ENCODE measurements at regions not wholly inside any gene's neighbourhood (a gene's known extent, or its start where the extent isn't known, plus 50 kb on each side); places are given as distances from the start of the nearest gene placed in this dataset.
A peak's percentile ranks its signal among the peaks of the same experiment; 100 is the strongest.

DNA sequence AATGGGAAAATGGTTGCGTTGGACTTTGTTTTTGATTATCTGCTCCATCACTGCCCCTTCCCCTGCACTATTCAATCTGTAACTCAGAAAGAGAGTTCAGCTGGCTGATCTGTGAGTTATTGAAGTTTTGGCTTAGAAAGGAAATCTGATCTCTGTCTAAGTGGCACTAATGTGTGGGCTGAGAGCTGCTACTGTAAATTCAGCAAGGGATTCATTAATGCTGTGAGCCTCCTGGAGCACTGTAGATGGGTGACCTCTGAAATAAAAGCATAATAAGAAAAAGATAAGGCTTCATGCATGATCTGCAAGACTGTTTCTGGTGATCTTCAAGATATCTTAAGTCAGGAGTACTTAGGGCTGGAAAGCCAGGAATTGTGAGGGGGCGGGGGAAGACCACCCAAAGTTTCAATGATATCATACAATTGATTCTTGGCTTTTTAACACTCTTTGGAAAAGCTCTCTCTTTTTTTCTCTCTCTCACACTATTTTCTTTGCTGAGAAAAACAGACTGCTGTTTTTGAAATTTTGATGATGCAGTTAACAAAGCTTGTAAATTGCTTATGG, 101.1 kb downstream of the C12orf75 start:
- H3K36me3 ChIP-seq (ENCODE audit: control insufficient read depth, insufficient read depth, low read length) = no peaks in the 10 kb centered on the region
- no peaks in the 10 kb centered on the region for H3K9me3 ChIP-seq (ENCODE audit: control insufficient read depth in 2 of 2, low read length in 2 of 2)
- Mint-ChIP-seq H3K36me3 (no peaks in the 10 kb centered on the region), H3K4me1 (no peaks in the 10 kb centered on the region), H3K9me3 (peaks cover 0 to 3% (median 0%) of the 10 kb centered on the region in 7 donors), H3K27ac (no peak overlapping the region), H3K27me3 (peaks cover 28% of the 10 kb centered on the region), H3K4me3 (no peak overlapping the region)
- DNase-seq (no peak), ATAC-seq (ENCODE audit: low read depth in 2 of 2) (no peak)
- no peaks in the 10 kb centered on the region for H3K4me1 ChIP-seq (ENCODE audit: control insufficient read depth, insufficient read depth, low read length, poor library complexity, severe bottlenecking)
- H3K27ac ChIP-seq (ENCODE audit: insufficient read depth, low read length, poor library complexity, severe bottlenecking) = no peak overlapping the region
- peaks cover 10% of the 10 kb centered on the region for H3K27me3 ChIP-seq (ENCODE audit: control insufficient read depth, insufficient read depth, low read length)
- no peak overlapping the region for H3K4me3 ChIP-seq (ENCODE audit: low read depth, low read length)

DNA sequence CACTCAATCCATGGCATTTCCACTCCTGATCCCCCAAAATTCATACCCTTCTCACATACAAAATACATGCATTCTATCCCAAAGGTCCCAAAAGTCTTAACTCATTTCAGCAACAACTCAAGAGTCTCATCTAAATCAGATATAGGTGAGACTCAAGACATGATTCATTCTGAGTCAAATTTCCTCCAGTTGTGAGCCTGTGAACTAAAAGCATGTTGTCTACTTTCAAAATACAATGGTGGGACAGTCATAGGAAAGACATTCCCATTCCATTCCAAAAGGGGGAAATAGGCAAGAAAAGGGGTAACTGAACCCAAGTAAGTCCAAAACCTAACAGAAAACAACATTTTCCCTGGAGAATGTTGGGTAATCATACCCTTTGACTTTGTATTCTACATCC, 103.3 kb downstream of the C12orf75 start:
- no peak for ATAC-seq (ENCODE audit: low read depth in 2 of 2)
- Mint-ChIP-seq H3K27me3 (peaks cover 32% of the 10 kb centered on the region), H3K27ac (no peak overlapping the region), H3K9me3 (peaks cover 0 to 3% (median 0%) of the 10 kb centered on the region in 7 donors), H3K4me3 (no peak overlapping the region), H3K36me3 (no peaks in the 10 kb centered on the region), H3K4me1 (no peaks in the 10 kb centered on the region)
- peaks cover 7% of the 10 kb centered on the region for H3K27me3 ChIP-seq (ENCODE audit: control insufficient read depth, insufficient read depth, low read length)
- no peaks in the 10 kb centered on the region for H3K36me3 ChIP-seq (ENCODE audit: control insufficient read depth, insufficient read depth, low read length)
- no peaks in the 10 kb centered on the region for H3K9me3 ChIP-seq (ENCODE audit: control insufficient read depth in 2 of 2, low read length in 2 of 2)
- H3K27ac ChIP-seq (ENCODE audit: insufficient read depth, low read length, poor library complexity, severe bottlenecking) = no peak overlapping the region
- no peak for DNase-seq
- H3K4me1 ChIP-seq (ENCODE audit: control insufficient read depth, insufficient read depth, low read length, poor library complexity, severe bottlenecking) = no peaks in the 10 kb centered on the region
- no peak overlapping the region for H3K4me3 ChIP-seq (ENCODE audit: low read depth, low read length)

DNA sequence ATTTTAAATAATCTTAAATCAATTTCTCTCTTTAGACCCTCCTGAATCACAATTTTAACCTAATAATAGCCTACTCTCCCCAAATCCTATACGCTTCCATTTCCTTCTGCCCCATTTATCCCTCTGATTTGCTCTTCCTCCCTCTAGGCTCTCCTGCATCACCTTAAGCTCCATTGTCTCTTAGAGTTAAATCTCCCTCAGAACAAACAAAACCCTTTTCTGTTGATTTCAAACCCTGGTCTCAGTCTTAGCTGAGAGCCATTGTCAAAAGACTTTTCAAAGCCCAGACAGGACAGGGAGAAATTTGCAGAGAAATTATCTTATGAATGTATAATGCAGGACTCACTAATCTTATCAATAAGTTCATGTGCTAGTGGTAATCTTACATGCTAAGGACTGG, 106.1 kb downstream of the C12orf75 start:
- Histone ChIP-seq H3K9me3 (ENCODE audit: control insufficient read depth in 2 of 2, low read length in 2 of 2) (no peaks in the 10 kb centered on the region), H3K36me3 (ENCODE audit: control insufficient read depth, insufficient read depth, low read length) (no peaks in the 10 kb centered on the region), H3K4me3 (ENCODE audit: low read depth, low read length) (no peak overlapping the region), H3K27ac (ENCODE audit: insufficient read depth, low read length, poor library complexity, severe bottlenecking) (no peak overlapping the region), H3K4me1 (ENCODE audit: control insufficient read depth, insufficient read depth, low read length, poor library complexity, severe bottlenecking) (no peaks in the 10 kb centered on the region), H3K27me3 (ENCODE audit: control insufficient read depth, insufficient read depth, low read length) (peaks cover 2% of the 10 kb centered on the region)
- no peaks in the 10 kb centered on the region for H3K4me1 Mint-ChIP-seq
- peaks cover 0 to 8% (median 0%) of the 10 kb centered on the region in 7 donors for H3K9me3 Mint-ChIP-seq
- ATAC-seq (ENCODE audit: low read depth in 2 of 2) = no peak
- no peak for DNase-seq
- H3K27ac Mint-ChIP-seq = no peak overlapping the region
- peak overlapping the region in 1 of 4 donors; percentile 29 for H3K4me3 Mint-ChIP-seq
- peaks cover 27% of the 10 kb centered on the region for H3K27me3 Mint-ChIP-seq
- no peaks in the 10 kb centered on the region for H3K36me3 Mint-ChIP-seq

DNA sequence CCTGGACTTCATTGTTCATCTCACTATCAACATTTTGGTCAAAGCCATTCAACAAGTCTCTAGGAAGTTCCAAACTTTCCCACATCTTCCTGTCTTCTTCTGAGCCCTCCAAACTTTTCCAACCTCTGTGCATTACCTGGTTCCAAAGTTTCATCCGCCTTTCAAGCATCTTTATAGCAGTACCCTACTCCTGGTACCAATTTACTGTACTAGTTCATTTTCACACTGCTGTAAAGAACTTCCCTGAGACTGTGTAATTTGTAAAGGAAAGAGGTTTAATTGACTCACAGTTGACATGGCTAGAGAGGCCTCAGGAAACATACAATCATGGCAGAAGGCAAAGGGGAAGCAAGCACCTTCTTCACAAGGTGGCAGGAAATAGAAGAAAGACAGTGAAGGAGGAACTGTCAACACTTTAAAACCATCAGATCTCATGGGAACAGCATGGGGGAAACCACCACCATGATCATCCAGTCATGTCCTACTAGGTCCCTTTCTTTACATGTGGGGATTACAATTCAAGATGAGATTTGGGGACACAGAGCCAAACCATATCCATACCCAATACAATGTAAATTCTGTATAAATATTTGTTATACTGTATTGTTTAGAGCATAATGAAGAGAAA, 109.7 kb downstream of the C12orf75 start:
- H3K27ac Mint-ChIP-seq = no peak overlapping the region
- no peaks in the 10 kb centered on the region for H3K36me3 Mint-ChIP-seq
- H3K4me1 ChIP-seq (ENCODE audit: control insufficient read depth, insufficient read depth, low read length, poor library complexity, severe bottlenecking) = no peaks in the 10 kb centered on the region
- H3K9me3 ChIP-seq (ENCODE audit: control insufficient read depth in 2 of 2, low read length in 2 of 2) = no peaks in the 10 kb centered on the region
- no peak overlapping the region for H3K4me3 Mint-ChIP-seq
- H3K4me3 ChIP-seq (ENCODE audit: low read depth, low read length) = no peak overlapping the region
- H3K27me3 ChIP-seq (ENCODE audit: control insufficient read depth, insufficient read depth, low read length) = peaks cover 12% of the 10 kb centered on the region
- no peaks in the 10 kb centered on the region for H3K36me3 ChIP-seq (ENCODE audit: control insufficient read depth, insufficient read depth, low read length)
- peaks cover 0 to 8% (median 0%) of the 10 kb centered on the region in 7 donors for H3K9me3 Mint-ChIP-seq
- no peak overlapping the region for H3K27ac ChIP-seq (ENCODE audit: insufficient read depth, low read length, poor library complexity, severe bottlenecking)
- H3K4me1 Mint-ChIP-seq = no peaks in the 10 kb centered on the region
- no peak for DNase-seq
- ATAC-seq (ENCODE audit: low read depth in 2 of 2) = no peak
- peaks cover 34% of the 10 kb centered on the region for H3K27me3 Mint-ChIP-seq

DNA sequence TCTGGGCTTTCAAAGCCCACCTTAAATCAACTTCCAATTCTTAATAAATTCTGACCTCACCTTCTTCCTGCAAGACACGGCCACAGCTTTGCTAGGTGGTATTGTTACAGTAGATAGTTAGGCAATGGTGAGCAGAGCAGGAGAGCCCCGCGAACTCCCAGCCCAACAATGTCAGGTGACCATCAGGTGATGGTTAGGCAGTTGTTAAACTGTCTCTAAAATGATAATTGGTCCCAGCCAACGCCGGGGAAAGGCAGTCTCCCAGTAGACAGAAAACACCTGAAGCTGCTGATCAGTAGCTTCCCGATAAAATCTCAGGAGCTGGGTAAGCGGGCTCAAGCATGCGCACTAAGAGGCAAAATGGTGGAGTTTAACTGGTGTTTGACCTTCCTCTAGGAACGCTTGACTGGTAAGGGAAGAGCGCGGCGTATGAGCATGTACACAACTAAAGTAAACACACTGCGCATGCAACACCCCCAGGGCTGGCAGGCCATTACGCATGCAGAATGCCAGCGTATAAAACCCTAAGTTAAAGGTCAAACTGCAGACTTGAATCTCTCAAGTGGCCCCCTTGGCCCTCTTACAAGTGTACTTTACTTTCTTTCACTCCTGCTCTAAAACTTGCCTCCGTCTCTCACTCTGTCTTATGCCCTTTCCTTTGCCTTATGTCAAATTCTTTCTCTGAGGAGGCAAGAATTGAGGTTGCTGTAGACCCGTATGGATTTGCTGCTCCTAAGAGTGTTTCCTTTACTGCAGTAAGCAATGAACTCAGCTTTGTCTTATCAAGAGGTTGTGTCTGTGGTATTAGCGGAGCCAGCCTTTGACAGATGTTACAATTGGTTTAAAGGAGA, 113.5 kb downstream of the C12orf75 start:
- H3K4me3 Mint-ChIP-seq = no peak overlapping the region

DNA sequence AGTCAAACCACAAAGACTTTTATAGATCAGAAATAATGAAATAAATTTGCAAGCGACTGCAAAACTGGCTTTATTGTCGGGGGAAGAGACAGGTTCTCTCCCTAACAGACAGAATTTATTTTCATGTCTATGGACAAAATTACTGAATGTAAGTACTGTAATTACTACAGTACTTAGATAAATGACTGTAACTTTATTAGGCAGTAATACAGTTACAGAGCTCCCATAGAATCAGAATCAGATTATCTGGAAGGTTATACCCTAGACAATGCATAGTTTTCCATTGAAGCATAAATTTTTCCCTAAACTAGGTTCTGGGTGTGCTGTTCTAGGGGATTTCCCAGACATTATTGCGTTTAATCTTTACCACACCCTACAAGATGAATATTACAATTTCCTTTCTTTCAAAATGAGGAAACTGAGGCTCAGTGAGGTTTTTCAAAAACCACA, 114.2 kb downstream of the C12orf75 start:
- H3K4me1 ChIP-seq (ENCODE audit: control insufficient read depth, insufficient read depth, low read length, poor library complexity, severe bottlenecking) = no peaks in the 10 kb centered on the region
- H3K27me3 Mint-ChIP-seq = peaks cover 30% of the 10 kb centered on the region
- H3K9me3 ChIP-seq (ENCODE audit: control insufficient read depth in 2 of 2, low read length in 2 of 2) = no peaks in the 10 kb centered on the region
- no peaks in the 10 kb centered on the region for H3K36me3 ChIP-seq (ENCODE audit: control insufficient read depth, insufficient read depth, low read length)
- no peak overlapping the region for H3K4me3 ChIP-seq (ENCODE audit: low read depth, low read length)
- no peak overlapping the region for H3K27ac ChIP-seq (ENCODE audit: insufficient read depth, low read length, poor library complexity, severe bottlenecking)
- no peak overlapping the region for H3K4me3 Mint-ChIP-seq
- H3K27ac Mint-ChIP-seq = no peak overlapping the region
- ATAC-seq (ENCODE audit: low read depth in 2 of 2) = no peak
- H3K4me1 Mint-ChIP-seq = peaks cover 0 to 6% (median 0%) of the 10 kb centered on the region in 4 donors
- no peaks in the 10 kb centered on the region for H3K36me3 Mint-ChIP-seq
- DNase-seq = no peak
- H3K9me3 Mint-ChIP-seq = peaks cover 0 to 7% (median 2%) of the 10 kb centered on the region in 7 donors
- H3K27me3 ChIP-seq (ENCODE audit: control insufficient read depth, insufficient read depth, low read length) = peaks cover 12% of the 10 kb centered on the region

More for the DNA sequence above, 113.5 kb downstream of the C12orf75 start:
- H3K4me3 ChIP-seq (ENCODE audit: low read depth, low read length) = no peak overlapping the region
- no peak overlapping the region for H3K27ac ChIP-seq (ENCODE audit: insufficient read depth, low read length, poor library complexity, severe bottlenecking)
- H3K36me3 Mint-ChIP-seq = no peaks in the 10 kb centered on the region
- ATAC-seq (ENCODE audit: low read depth in 2 of 2) (no peak), DNase-seq (no peak)
- H3K27me3 Mint-ChIP-seq = peaks cover 29% of the 10 kb centered on the region
- H3K36me3 ChIP-seq (ENCODE audit: control insufficient read depth, insufficient read depth, low read length) = no peaks in the 10 kb centered on the region
- peaks cover 0 to 3% (median 0%) of the 10 kb centered on the region in 4 donors for H3K4me1 Mint-ChIP-seq
- H3K27me3 ChIP-seq (ENCODE audit: control insufficient read depth, insufficient read depth, low read length) = peaks cover 12% of the 10 kb centered on the region
- H3K9me3 Mint-ChIP-seq = peaks cover 0 to 8% (median 2%) of the 10 kb centered on the region in 7 donors
- H3K27ac Mint-ChIP-seq = no peak overlapping the region
- H3K4me1 ChIP-seq (ENCODE audit: control insufficient read depth, insufficient read depth, low read length, poor library complexity, severe bottlenecking) = no peaks in the 10 kb centered on the region
- no peaks in the 10 kb centered on the region for H3K9me3 ChIP-seq (ENCODE audit: control insufficient read depth in 2 of 2, low read length in 2 of 2)

DNA sequence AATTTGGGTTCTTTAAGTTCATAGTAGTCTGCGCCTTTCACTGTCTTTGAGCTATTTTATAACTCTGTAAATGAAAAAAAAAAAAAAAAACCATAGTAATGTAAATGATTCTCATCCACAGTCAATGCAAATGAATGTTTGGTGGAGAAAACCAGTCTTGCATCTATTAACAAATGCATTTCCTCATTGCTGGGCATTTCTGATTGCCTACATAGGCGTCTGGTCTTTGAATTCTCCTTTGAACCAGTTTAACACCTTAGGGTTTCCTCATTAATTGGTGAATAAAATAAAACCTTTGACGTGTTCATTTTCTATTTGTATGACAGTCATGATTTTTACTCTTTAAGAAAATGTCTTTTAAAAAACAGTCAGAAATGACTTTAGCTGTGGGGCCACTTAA, 114.8 kb downstream of the C12orf75 start:
- peaks cover 0 to 4% (median 1%) of the 10 kb centered on the region in 7 donors for H3K9me3 Mint-ChIP-seq
- DNase-seq = no peak

More for the DNA sequence above, 114.8 kb downstream of the C12orf75 start:
- Mint-ChIP-seq H3K36me3 (no peaks in the 10 kb centered on the region), H3K4me1 (peaks cover 0 to 6% (median 0%) of the 10 kb centered on the region in 4 donors), H3K27ac (no peak overlapping the region), H3K27me3 (peaks cover 34% of the 10 kb centered on the region), H3K4me3 (no peak overlapping the region)
- no peaks in the 10 kb centered on the region for H3K9me3 ChIP-seq (ENCODE audit: control insufficient read depth in 2 of 2, low read length in 2 of 2)
- H3K4me3 ChIP-seq (ENCODE audit: low read depth, low read length) = no peak overlapping the region
- H3K4me1 ChIP-seq (ENCODE audit: control insufficient read depth, insufficient read depth, low read length, poor library complexity, severe bottlenecking) = no peaks in the 10 kb centered on the region
- ATAC-seq (ENCODE audit: low read depth in 2 of 2) = no peak
- no peaks in the 10 kb centered on the region for H3K36me3 ChIP-seq (ENCODE audit: control insufficient read depth, insufficient read depth, low read length)
- H3K27ac ChIP-seq (ENCODE audit: insufficient read depth, low read length, poor library complexity, severe bottlenecking) = no peak overlapping the region
- H3K27me3 ChIP-seq (ENCODE audit: control insufficient read depth, insufficient read depth, low read length) = peaks cover 12% of the 10 kb centered on the region

Data from CD4-positive, CD25-positive, alpha-beta regulatory T cell (primary cell).